Forelimb muscle (tissue), 1 donor: ENCODE measurements at regions not wholly inside any gene's neighbourhood (a gene's known extent, or its start where the extent isn't known, plus 50 kb on each side); places are given as distances from the start of the nearest gene placed in this dataset.
"Not testable (repeated sequence)": the region's sequence is repeated elsewhere in the genome, so short reads cannot be mapped to it uniquely, and the experiment has no call there.

Experiments
- DNase-seq: peaks from one replicate; pipeline ENCODE4 v3.0.0-alpha.2; 2013; ENCODE audit warnings: low read depth

DNA sequence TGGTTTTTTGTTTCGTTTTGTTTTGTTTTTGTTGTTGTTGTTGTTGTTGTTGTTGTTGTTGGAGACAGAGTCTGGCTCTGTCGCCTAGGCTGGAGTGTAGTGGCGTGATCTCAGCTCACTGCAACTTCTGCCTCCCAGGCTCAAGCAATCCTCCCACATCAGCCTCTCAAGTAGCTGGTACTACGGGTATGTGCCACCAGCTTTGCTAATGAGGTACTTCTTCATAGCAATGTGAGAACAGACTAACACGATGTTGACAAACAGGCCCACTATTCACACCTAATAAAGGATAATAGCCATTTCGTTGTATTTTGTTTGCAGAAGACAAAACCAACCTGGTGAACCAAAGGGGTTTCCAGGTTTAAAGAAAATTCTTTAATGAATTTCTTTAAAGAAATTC is 130.9 kb downstream of the DIRAS2 start:
- no peak for DNase-seq

- no peak for DNase-seq
Measured at GRCh38 chr9:90514877-90515276, 127.7 kb downstream of the DIRAS2 start.

DNA sequence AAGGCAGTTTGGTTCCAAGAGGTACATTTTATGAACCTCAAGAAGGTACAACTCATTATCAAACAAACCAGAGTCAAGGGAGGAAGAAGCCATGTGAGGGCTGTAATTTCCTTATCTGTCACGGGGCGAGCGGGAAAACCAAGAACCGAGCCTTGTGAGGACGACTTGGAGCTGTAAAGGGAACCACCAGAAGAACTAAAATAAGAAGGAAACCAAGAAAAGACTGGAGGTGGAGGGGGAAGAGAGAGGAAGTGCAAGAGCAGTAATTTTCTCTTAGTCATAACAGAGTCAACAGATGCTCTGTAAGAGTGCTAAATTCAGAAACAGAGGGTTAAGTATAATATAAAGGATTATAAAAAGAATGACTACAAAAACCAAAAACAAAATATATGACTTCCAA is 127.1 kb downstream of the DIRAS2 start:
- no peak for DNase-seq

GRCh38 chr9:90517103-90517502 is 125.5 kb downstream of the DIRAS2 start:
- no peak for DNase-seq

- DNase-seq: no peak
Measured at GRCh38 chr9:90521811-90522570, 120.6 kb downstream of the DIRAS2 start.

DNA sequence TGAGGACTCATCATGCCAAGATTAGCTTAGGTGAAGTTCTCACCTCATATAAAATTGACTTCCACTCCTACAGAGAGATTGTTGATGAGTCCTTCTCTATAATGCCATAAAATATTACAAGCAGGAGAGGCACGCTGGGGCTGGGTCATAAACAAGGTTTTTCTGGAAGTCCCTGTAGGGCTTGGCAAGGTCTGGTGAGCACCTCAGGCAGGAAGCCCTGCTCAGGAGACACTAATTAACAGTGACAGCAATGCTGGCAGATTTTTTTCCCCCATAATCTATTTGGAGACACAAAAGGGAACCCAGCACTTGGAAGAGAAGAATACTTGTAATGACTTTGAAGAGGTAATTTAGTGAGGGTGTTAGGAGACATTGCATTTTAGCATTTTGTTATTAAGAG is 118.7 kb downstream of the DIRAS2 start:
- DNase-seq: no peak

- no peak for DNase-seq
Measured at GRCh38 chr9:90526386-90526785, 116.2 kb downstream of the DIRAS2 start.

DNA sequence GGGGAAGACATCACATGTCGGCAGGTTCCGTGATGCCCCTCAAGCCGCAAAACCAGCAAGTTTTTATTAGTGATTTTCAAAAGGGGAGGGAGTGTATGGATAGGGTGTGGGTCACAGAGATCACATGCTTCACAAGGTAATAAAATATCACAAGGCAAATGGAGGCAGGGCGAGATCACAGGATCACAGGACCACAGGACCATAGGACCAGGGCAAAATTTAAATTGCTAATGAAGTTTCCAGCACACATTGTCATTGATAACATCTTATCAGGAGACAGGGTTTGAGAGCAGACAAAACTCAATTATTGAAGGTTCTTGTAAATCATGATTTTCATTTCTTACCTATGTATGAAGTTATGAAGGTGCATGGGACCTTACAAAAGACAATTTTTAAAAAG is 106.5 kb downstream of the DIRAS2 start:
- DNase-seq: not testable (repeated sequence)

GRCh38 chr9:90538566-90538965 is 104.1 kb downstream of the DIRAS2 start:
- DNase-seq: no peak

- DNase-seq: no peak
Measured at GRCh38 chr9:90539286-90539685, 103.3 kb downstream of the DIRAS2 start.

- no peak for DNase-seq
Measured at GRCh38 chr9:90540734-90541133, 101.9 kb downstream of the DIRAS2 start.

DNA sequence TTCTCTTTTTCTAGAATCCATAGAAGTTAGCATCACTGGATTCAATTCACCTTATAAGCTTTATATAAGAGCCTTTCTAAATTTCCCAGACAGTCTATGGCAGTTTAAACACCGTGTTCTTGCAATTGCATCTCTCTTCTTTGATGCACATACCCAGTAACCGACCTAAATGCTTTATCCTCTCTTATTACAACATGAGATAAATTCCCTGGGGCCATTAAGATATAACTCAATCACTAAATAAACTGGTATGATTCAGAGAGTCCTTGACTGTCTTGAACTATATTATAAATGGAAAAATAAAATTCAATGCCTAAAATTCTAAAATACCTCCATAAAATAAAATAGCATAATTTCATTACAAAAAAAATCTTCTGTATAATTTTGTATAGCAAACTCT is 98.1 kb downstream of the DIRAS2 start:
- DNase-seq: no peak

DNA sequence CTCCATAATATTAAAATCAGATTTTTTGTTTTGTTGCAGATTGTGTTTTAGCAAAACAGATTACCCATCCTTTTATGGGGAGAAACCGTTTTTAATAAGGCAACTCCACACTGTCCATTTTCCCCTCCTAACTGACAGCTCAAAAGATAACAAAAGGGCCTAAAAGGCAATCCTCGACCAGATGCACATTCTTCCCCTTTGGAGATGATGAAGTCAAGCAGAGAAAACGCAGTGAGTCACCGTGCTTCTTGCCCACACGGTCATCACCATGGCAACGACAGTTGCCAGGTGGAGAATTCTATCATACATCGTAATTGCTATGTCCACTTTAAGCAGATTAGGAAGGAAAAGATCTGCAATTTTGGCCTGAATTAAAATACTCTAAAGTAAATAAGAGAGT is 96.4 kb downstream of the DIRAS2 start:
- DNase-seq: no peak

DNA sequence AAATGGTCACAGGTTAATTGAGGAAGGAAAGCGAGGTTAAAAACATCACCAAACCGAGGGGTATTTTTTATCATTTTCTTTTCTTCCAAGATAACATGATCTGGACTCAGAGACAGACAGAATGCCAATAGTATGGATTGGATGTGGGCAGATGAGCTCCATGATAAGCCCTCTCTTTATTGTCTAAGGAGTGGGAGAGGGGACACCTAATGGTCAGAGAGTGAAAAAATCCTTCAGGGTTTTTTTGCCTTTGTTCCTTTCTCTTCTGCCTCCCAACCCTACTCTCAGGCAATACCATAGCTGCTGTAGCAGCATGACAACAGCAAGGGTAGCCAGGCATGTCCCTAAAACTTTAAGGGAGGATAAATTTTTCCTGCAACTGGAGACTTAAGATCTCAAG is 94.7 kb downstream of the DIRAS2 start:
- DNase-seq: no peak

DNA sequence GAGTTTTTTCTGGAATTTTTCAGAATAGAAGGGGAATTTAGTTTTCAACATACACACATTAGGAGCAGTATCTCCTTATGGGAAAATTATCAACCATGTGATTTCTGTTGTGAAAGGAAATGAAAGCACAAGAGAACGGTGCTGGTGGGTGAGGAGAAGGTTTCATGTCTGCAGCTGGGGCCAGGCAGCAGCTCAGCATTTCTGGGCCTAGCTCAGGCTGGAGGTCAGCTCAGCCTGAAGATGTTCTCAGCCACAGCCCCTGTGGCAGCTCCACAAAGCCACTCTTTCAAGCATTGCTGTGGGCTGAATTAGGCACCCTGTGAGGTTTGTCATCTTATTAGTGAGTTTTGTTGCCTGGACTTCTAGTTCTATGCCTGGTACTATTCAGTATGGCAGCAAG is 90.3 kb downstream of the DIRAS2 start:
- no peak for DNase-seq

DNA sequence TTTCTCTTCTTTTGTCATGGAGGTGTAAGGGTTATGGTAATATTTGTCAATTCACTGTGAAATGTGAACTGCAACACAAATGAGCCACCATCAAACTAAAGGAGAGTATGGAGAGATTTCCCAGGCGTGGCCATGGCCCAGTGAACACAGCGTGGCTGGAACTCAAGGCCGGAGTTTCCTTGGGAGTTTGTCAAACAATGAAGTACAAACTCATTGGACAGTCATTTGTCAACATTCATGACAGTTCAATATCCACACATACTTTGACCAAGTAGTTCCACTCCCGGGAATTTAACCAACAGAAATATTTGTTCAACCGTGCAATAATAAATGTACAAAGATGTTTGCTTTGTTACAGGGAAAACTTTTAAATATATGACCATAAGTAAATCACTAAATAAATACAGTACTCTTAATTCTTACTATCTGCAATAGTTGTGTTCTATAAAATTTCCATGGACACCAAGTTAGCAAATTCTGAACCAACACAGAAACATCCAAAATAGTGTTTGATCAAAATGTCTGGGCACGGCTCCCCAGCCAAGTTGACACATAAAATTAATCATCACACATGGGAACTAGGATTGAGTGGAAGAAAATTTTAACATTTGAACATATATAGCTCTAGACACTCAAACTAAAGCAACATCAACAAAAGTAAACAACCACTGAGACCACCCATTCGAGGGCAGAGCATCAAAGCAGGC is 87.1 kb downstream of the DIRAS2 start:
- no peak for DNase-seq

GRCh38 chr9:90556897-90557675 is 85.5 kb downstream of the DIRAS2 start:
- no peak for DNase-seq

- DNase-seq: no peak
Measured at GRCh38 chr9:90559075-90560073, 83.2 kb downstream of the DIRAS2 start.
